Suprapubic skin (tissue), 3 donors: ENCODE measurements at regions not wholly inside any gene's neighbourhood (a gene's known extent, or its start where the extent isn't known, plus 50 kb on each side); places are given as distances from the start of the nearest gene placed in this dataset.

ENCODE experiments used
- POLR2A ChIP-seq, 2 donors: fragments of 450-650 bp; IDR thresholded peaks; one replicate each; pipeline ENCODE4 v1.6.1; 2017; ENCODE audit warnings: antibody characterized with exemption in 2 of 2, mild to moderate bottlenecking in 2 of 2, moderate library complexity in 2 of 2
- TF ChIP-seq, protein P1 (sequence below), 2 donors: fragments of 200-600 bp in 1 of 2; fragments of 450-650 bp in 1 of 2; sonication (generic) in 1 of 2; IDR thresholded peaks; one replicate each; pipeline ENCODE4 v1.5.1; 2016 to 2019; ENCODE audit warnings: antibody characterized with exemption in 2 of 2, mild to moderate bottlenecking in 1 of 2, moderate library complexity in 1 of 2

- TF ChIP-seq, protein P1, sequence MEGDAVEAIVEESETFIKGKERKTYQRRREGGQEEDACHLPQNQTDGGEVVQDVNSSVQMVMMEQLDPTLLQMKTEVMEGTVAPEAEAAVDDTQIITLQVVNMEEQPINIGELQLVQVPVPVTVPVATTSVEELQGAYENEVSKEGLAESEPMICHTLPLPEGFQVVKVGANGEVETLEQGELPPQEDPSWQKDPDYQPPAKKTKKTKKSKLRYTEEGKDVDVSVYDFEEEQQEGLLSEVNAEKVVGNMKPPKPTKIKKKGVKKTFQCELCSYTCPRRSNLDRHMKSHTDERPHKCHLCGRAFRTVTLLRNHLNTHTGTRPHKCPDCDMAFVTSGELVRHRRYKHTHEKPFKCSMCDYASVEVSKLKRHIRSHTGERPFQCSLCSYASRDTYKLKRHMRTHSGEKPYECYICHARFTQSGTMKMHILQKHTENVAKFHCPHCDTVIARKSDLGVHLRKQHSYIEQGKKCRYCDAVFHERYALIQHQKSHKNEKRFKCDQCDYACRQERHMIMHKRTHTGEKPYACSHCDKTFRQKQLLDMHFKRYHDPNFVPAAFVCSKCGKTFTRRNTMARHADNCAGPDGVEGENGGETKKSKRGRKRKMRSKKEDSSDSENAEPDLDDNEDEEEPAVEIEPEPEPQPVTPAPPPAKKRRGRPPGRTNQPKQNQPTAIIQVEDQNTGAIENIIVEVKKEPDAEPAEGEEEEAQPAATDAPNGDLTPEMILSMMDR (IDR thresholded peaks at IDR 0.05): no peak
- no peak for TF ChIP-seq POLR2A (IDR thresholded peaks at IDR 0.05)
These were observed 388.5 kb upstream of the NFE2L3 start for GRCh38 chr7:25763463-25763860.
